DND-41 (cell line): ENCODE measurements at regions not wholly inside any gene's neighbourhood (a gene's known extent, or its start where the extent isn't known, plus 50 kb on each side); places are given as distances from the start of the nearest gene placed in this dataset.

Experiments
- CTCF ChIP-seq: IDR thresholded peaks from 2 replicates; pipeline ENCODE4 v1.5.1; 2012; ENCODE audit warnings: borderline replicate concordance, low read length, moderate library complexity, mild to moderate bottlenecking; ENCODE audit not compliant: poor library complexity, severe bottlenecking; ENCODE audit errors: extremely low read depth
- EZH2 ChIP-seq: IDR thresholded peaks from 3 replicates; pipeline ENCODE4 v1.6.1; 2012; ENCODE audit warnings: borderline replicate concordance, low read depth, mild to moderate bottlenecking, moderate library complexity, low read length, inconsistent platforms; ENCODE audit not compliant: severe bottlenecking

GRCh38 chr12:76645934-76646333, 86.4 kb upstream of the OSBPL8 start:
- no peak for TF ChIP-seq EZH2
- no peak for TF ChIP-seq CTCF
